Muscle of leg (tissue), 3 donors: ENCODE measurements at regions not wholly inside any gene's neighbourhood (a gene's known extent, or its start where the extent isn't known, plus 50 kb on each side); places are given as distances from the start of the nearest gene placed in this dataset.
A peak's percentile ranks its signal among the peaks of the same experiment; 100 is the strongest.

Experiments
- DNase-seq: peaks from one replicate; pipeline ENCODE4 v3.0.0; 2013
- H3K27ac ChIP-seq: one replicate; pipeline ENCODE4 v1.5.1; 2013; ENCODE audit warnings: mild to moderate bottlenecking, low read length, control low read depth
- H3K27me3 ChIP-seq: one replicate; pipeline ENCODE4 v1.6.1; 2013; ENCODE audit warnings: low read length; ENCODE audit not compliant: control insufficient read depth, insufficient read depth
- H3K36me3 ChIP-seq: one replicate; pipeline ENCODE4 v1.6.1; 2013; ENCODE audit warnings: low read length; ENCODE audit not compliant: control insufficient read depth, insufficient read depth
- H3K4me1 ChIP-seq: one replicate; pipeline ENCODE4 v1.6.1; 2013; ENCODE audit warnings: low read length; ENCODE audit not compliant: control insufficient read depth, insufficient read depth
- H3K4me3 ChIP-seq: one replicate; pipeline ENCODE4 v1.5.1; 2013; ENCODE audit warnings: low read length, control low read depth
- H3K9me3 ChIP-seq: replicated peaks from 2 replicates; pipeline ENCODE4 v1.6.1; 2013; ENCODE audit warnings: low read depth, low read length; ENCODE audit not compliant: control insufficient read depth
- WGBS: methylation state at CpG from one replicate; pipeline ENCODE4 v1.1.5; 2013; ENCODE audit warnings: missing lambda C conversion rate; ENCODE audit not compliant: insufficient coverage; 5-methylcytosine and 5-hydroxymethylcytosine counted together

DNA sequence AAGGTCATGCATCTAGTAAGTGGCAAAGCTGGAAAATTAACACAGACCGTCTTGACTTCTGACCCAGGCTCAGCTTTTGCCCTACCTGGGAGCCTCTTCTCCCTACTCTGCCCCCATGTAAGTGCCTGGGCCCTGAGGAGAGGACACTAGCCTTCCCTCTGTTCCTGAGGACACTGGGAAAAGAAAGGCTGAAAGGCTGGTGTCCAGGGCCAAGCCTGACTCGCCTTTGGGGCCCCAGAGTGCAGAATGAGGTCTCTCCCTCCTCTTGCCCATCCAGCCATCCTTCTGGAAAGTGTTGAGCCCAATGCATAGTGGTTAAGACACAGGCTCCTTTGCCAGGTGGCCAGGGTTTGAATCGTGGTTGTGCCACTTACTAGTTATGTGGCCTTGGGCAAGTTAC, 91.5 kb downstream of the PJA1 start:
- WGBS, result no CpG with 5 or more reads among the region's 3 CpGs
- H3K36me3 ChIP-seq, result no peaks in the 10 kb centered on the region
- DNase-seq, result no peak
- no peaks in the 10 kb centered on the region for H3K9me3 ChIP-seq
- no peak overlapping the region for H3K4me3 ChIP-seq
- H3K27ac ChIP-seq, result no peak overlapping the region
- H3K27me3 ChIP-seq, result peaks cover 37% of the 10 kb centered on the region
- H3K4me1 ChIP-seq, result peaks cover 32% of the 10 kb centered on the region

- DNase-seq, result no peak
Observed at GRCh38 chrX:69073241-69073640, 92.0 kb downstream of the PJA1 start.

DNA sequence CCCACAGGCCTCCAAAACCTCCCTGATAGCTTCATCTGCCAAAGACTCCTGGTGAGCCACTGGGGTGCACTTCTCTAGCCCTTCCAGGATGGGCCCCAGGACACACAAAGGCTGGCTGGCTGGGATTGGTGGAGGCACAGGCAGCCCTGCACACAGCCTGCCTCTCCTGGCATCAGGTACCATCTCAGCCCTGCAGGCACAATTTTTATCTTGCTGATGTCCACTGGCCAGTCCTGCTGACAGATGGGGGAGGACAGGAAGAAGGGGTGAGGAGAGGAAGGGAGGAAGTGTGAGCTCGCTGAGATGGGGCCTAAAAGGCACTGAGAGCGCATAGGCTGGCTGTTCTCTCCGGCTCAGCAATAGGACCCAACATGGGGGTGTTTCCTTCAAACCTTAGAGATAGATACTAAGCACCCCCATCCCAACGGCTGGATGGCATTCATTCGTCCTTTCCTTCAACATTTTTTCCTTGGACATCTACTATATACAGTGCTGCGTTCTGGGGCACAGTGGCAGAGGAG, 92.7 kb downstream of the PJA1 start:
- peaks cover 31% of the 10 kb centered on the region for H3K4me1 ChIP-seq
- H3K9me3 ChIP-seq, result no peaks in the 10 kb centered on the region
- WGBS, result no CpG with 5 or more reads among the region's 6 CpGs
- no peak overlapping the region for H3K4me3 ChIP-seq
- H3K27me3 ChIP-seq, result peaks cover 34% of the 10 kb centered on the region
- no peak overlapping the region for H3K27ac ChIP-seq
- DNase-seq, result no peak
- no peaks in the 10 kb centered on the region for H3K36me3 ChIP-seq

More at GRCh38 chrX:69073241-69073640, 92.0 kb downstream of the PJA1 start:
- peaks cover 37% of the 10 kb centered on the region for H3K27me3 ChIP-seq
- no peaks in the 10 kb centered on the region for H3K9me3 ChIP-seq
- H3K4me3 ChIP-seq, result no peak overlapping the region
- no peak overlapping the region for H3K27ac ChIP-seq
- no peaks in the 10 kb centered on the region for H3K36me3 ChIP-seq
- 67% methylated on average over 1 of the region's 4 CpGs for WGBS
- H3K4me1 ChIP-seq, result peaks cover 33% of the 10 kb centered on the region

DNA sequence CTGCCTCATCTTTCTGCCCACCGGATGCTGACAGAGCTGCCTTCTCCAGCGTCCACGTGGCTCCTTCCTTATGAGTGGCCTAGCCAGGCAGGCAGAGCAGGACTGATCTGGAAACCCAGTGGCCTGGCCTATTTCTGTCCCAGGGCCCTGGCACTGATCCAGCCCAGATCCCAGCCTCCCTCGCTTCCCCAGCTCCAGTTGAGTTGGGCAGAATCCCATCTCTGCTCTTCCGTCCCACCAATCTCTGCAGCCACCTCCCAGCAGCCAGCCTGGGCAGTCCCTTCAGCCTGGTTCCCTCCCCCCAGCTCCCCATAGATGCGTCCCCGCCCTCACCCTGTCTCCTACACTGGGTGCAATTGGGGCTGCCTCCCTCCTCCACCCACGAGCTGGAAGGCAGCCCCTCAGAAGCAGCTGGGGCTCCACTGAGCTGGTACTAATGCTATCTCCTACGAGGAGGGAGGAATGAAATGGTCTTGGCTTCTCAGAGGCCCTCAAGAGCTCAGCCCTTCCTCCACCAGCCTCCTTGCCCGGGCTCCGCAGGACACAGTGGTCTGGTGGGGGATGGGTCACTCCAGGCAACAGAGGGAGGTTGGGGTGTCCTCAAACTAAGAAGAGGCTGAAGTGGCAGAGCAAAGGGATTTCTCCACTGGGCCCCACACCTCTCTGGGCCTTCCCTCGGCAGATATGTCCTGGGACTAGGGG, 94.2 kb downstream of the PJA1 start:
- Histone ChIP-seq H3K4me1 (peaks cover 35% of the 10 kb centered on the region), H3K4me3 (no peak overlapping the region), H3K27ac (peak overlapping the region; percentile 69), H3K9me3 (no peaks in the 10 kb centered on the region), H3K36me3 (no peaks in the 10 kb centered on the region), H3K27me3 (peaks cover 39% of the 10 kb centered on the region)
- peak; percentile 75 for DNase-seq
- 48% methylated on average over 6 of the region's 12 CpGs for WGBS

GRCh38 chrX:69069876-69070275, 95.4 kb downstream of the PJA1 start:
- Histone ChIP-seq H3K36me3 (no peaks in the 10 kb centered on the region), H3K27me3 (peaks cover 39% of the 10 kb centered on the region), H3K9me3 (no peaks in the 10 kb centered on the region), H3K4me3 (no peak overlapping the region), H3K27ac (no peak overlapping the region), H3K4me1 (peaks cover 35% of the 10 kb centered on the region)
- 77% methylated on average over 3 of the region's 3 CpGs for WGBS
- DNase-seq, result no peak

GRCh38 chrX:69069086-69069445, 96.2 kb downstream of the PJA1 start:
- Histone ChIP-seq H3K27ac (no peak overlapping the region), H3K4me3 (no peak overlapping the region), H3K27me3 (peaks cover 43% of the 10 kb centered on the region), H3K9me3 (peaks cover 4% of the 10 kb centered on the region), H3K4me1 (peaks cover 35% of the 10 kb centered on the region), H3K36me3 (no peaks in the 10 kb centered on the region)
- DNase-seq, result no peak
- 79% methylated on average over 4 of the region's 4 CpGs for WGBS

DNA sequence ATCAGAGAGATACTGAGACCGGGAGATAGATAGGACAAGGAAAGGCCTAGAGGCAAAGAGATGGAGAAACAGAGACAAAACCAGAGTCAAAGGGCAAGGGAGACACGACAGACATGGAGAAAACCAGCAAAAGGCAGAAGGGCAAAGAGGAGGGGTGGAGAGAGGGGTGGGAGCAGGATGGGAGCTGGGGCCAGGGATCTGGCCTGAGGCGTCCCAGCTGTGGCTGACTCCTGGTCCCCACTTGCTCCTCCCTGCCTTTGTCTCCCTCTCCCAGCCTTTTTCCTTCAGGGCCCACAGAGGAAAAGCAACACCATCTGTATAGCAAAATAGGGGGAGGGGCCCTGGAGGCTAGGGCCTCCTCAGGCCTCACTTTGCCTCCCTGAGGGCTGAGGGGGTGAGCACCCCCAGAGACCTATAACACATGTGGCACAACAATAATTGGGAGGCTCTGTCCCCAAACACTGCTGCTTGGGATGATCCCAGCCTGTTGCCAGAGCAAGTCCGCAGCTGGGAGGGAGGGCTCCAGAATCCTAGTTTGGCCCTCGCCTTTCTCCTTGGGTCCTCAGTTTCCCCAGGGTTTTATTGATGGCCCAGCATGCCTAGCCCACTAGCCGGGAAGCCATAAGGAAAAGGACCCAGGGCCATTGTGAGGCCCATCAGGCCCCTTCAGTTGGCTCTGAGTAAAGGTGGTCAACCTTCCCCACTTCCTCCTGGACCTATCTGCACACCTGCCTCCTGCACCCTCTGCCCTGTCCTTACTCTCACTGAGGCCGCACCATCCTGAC, 96.8 kb downstream of the PJA1 start:
- no peak for DNase-seq
- Histone ChIP-seq H3K9me3 (peaks cover 5% of the 10 kb centered on the region), H3K4me3 (no peak overlapping the region), H3K36me3 (no peaks in the 10 kb centered on the region), H3K27ac (no peak overlapping the region), H3K27me3 (peaks cover 44% of the 10 kb centered on the region), H3K4me1 (peaks cover 35% of the 10 kb centered on the region)
- 69% methylated on average over 6 of the region's 7 CpGs for WGBS

DNA sequence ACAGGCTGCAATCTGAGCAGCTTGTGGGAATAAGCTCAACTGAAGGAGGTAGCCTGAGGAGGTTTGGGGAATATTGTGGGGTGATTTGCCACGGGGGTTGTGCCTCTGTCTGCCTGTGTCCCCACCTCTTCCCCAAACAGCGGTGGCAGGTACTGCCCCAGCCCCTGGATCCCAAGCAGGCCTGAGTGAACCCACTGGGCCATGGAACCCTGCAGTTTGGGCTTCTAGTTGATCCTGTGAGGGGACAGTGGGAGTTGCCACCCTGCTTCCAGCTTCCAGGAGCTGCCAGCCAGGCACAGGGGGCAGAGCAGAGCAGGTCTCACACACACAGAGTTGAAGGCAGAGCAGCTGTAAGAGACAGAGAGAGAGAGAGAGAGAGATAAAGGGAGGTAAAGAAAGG, 97.4 kb downstream of the PJA1 start:
- Histone ChIP-seq H3K4me1 (peaks cover 35% of the 10 kb centered on the region), H3K4me3 (no peak overlapping the region), H3K36me3 (no peaks in the 10 kb centered on the region), H3K9me3 (peaks cover 5% of the 10 kb centered on the region), H3K27me3 (peaks cover 50% of the 10 kb centered on the region), H3K27ac (no peak overlapping the region)
- no CpG with 5 or more reads among the region's 2 CpGs for WGBS
- DNase-seq, result no peak

DNA sequence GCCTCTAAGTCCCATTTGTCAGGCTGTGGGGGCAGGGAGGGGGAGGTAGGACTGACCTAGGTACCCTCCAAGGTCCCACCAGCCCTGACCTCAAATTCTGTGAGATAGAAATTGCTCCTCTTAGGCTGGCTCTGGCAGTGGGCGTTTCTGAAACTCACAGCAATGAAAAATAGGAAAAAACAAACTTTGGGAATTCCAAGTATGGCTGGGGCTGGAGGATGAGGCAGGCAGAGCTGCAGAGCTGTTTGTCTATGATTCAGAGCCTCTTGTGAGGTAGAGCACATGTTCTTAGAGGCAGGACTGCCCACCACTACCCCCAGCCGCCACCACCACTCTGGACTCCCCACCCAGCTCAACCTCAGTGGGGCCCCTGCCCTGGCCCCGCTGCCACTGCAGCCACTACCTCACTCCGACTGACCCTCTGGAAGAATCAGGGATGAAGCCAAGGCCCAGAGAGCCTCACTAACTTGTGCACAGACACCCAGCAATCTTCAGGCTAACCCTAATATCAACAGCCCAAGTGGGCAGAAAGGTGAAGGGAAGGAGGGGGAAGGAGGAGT, 98.2 kb downstream of the PJA1 start:
- peaks cover 53% of the 10 kb centered on the region for H3K27me3 ChIP-seq
- H3K36me3 ChIP-seq, result no peaks in the 10 kb centered on the region
- H3K4me1 ChIP-seq, result peaks cover 35% of the 10 kb centered on the region
- no peak for DNase-seq
- no peak overlapping the region for H3K27ac ChIP-seq
- no peak overlapping the region for H3K4me3 ChIP-seq
- 50% methylated on average over 2 of the region's 4 CpGs for WGBS
- peaks cover 5% of the 10 kb centered on the region for H3K9me3 ChIP-seq

GRCh38 chrX:69066021-69066757, 99.1 kb downstream of the PJA1 start:
- WGBS, result 69% methylated on average over 3 of the region's 7 CpGs
- no peak for DNase-seq
- peaks cover 60% of the 10 kb centered on the region for H3K27me3 ChIP-seq
- peaks cover 5% of the 10 kb centered on the region for H3K9me3 ChIP-seq
- peaks cover 32% of the 10 kb centered on the region for H3K4me1 ChIP-seq
- H3K4me3 ChIP-seq, result no peak overlapping the region
- no peak overlapping the region for H3K27ac ChIP-seq
- H3K36me3 ChIP-seq, result no peaks in the 10 kb centered on the region
